Trophoblast cell (in vitro differentiated cells and primary cell): ENCODE measurements at regions not wholly inside any gene's neighbourhood (a gene's known extent, or its start where the extent isn't known, plus 50 kb on each side); places are given as distances from the start of the nearest gene placed in this dataset.
"Not testable (repeated sequence)": the region's sequence is repeated elsewhere in the genome, so short reads cannot be mapped to it uniquely, and the experiment has no call there.

Experiments
- DNase-seq, 2 donors: peaks; one replicate each; pipeline ENCODE4 v3.0.0-alpha.2; 2016
- H2AFZ ChIP-seq: 2 replicates; pipeline ENCODE4 v1.6.1; 2013; ENCODE audit warnings: low read length, moderate library complexity, mild to moderate bottlenecking; ENCODE audit not compliant: insufficient read depth, poor library complexity
- H2AK5ac ChIP-seq: 2 replicates; pipeline ENCODE4 v1.6.1; 2013; ENCODE audit warnings: mild to moderate bottlenecking, low read length
- H2BK120ac ChIP-seq: 2 replicates; pipeline ENCODE4 v1.6.1; 2013; ENCODE audit warnings: low read length, mild to moderate bottlenecking, moderate library complexity; ENCODE audit not compliant: insufficient read depth, poor library complexity
- H2BK12ac ChIP-seq: 2 replicates; pipeline ENCODE4 v1.6.1; 2013; ENCODE audit warnings: mild to moderate bottlenecking, low read length, moderate library complexity
- H2BK5ac ChIP-seq: 2 replicates; pipeline ENCODE4 v1.6.1; 2013; ENCODE audit warnings: low read length, low read depth, moderate library complexity, mild to moderate bottlenecking; ENCODE audit not compliant: poor library complexity
- H3K14ac ChIP-seq: 2 replicates; pipeline ENCODE4 v1.6.1; 2013; ENCODE audit warnings: mild to moderate bottlenecking, low read length
- H3K18ac ChIP-seq: 2 replicates; pipeline ENCODE4 v1.6.1; 2013; ENCODE audit warnings: mild to moderate bottlenecking, low read length
- H3K23ac ChIP-seq: 2 replicates; pipeline ENCODE4 v1.6.1; 2013; ENCODE audit warnings: low read length
- H3K27ac ChIP-seq: 2 replicates; pipeline ENCODE4 v1.5.1; 2013; ENCODE audit warnings: low read depth, mild to moderate bottlenecking, inconsistent platforms, low read length, moderate library complexity
- H3K27me3 ChIP-seq: 2 replicates; pipeline ENCODE4 v1.6.1; 2013; ENCODE audit warnings: inconsistent platforms, mild to moderate bottlenecking, low read length, moderate library complexity; ENCODE audit not compliant: insufficient read depth
- H3K36me3 ChIP-seq, 2 experiments: 1 replicate in 1 of 2; 2 replicates in 1 of 2; pipeline ENCODE4 v1.6.1; 2013; ENCODE audit warnings: low read length in 2 of 2, mild to moderate bottlenecking in 2 of 2, moderate library complexity in 1 of 2; ENCODE audit not compliant: insufficient read depth in 2 of 2, control insufficient read depth in 1 of 2
- H3K4ac ChIP-seq: 2 replicates; pipeline ENCODE4 v1.6.1; 2013; ENCODE audit warnings: low read depth, mild to moderate bottlenecking, low read length, moderate library complexity
- H3K4me1 ChIP-seq, 2 experiments: 1 replicate in 1 of 2; 2 replicates in 1 of 2; pipeline ENCODE4 v1.6.1; 2013; ENCODE audit warnings: low read length in 2 of 2, mild to moderate bottlenecking in 2 of 2, moderate library complexity in 1 of 2; ENCODE audit not compliant: insufficient read depth in 2 of 2, control insufficient read depth in 1 of 2
- H3K4me2 ChIP-seq: 2 replicates; pipeline ENCODE4 v1.6.1; 2013; ENCODE audit warnings: inconsistent platforms, mild to moderate bottlenecking, low read length, moderate library complexity
- H3K4me3 ChIP-seq: 2 replicates; pipeline ENCODE4 v1.5.1; 2013; ENCODE audit warnings: mild to moderate bottlenecking, low read depth, low read length, inconsistent platforms
- H3K79me1 ChIP-seq: one replicate; pipeline ENCODE4 v1.6.1; 2013; ENCODE audit warnings: low read length
- H3K79me2 ChIP-seq: 2 replicates; pipeline ENCODE4 v1.6.1; 2013; ENCODE audit warnings: low read length, mild to moderate bottlenecking; ENCODE audit not compliant: control insufficient read depth, insufficient read depth, poor library complexity
- H3K9ac ChIP-seq: 2 replicates; pipeline ENCODE4 v1.6.1; 2013; ENCODE audit warnings: mild to moderate bottlenecking, low read length
- H3K9me3 ChIP-seq: 2 replicates; pipeline ENCODE4 v1.6.1; 2013; ENCODE audit warnings: low read depth, mild to moderate bottlenecking, control low read depth, inconsistent platforms, low read length; ENCODE audit not compliant: insufficient read depth
- H4K12ac ChIP-seq: 2 replicates; pipeline ENCODE4 v1.6.1; 2013; ENCODE audit warnings: low read depth, mild to moderate bottlenecking, low read length, moderate library complexity
- H4K8ac ChIP-seq: 2 replicates; pipeline ENCODE4 v1.6.1; 2013; ENCODE audit warnings: low read depth, mild to moderate bottlenecking, low read length, moderate library complexity
- H4K91ac ChIP-seq: one replicate; pipeline ENCODE4 v1.6.1; 2013; ENCODE audit warnings: low read depth, mild to moderate bottlenecking, low read length, moderate library complexity
- WGBS: extraction: QIAGEN DNeasy Blood & Tissue Kit; methylation state at CpG from one replicate; pipeline ENCODE4 v1.1.7; 2013; ENCODE audit warnings: missing lambda C conversion rate; ENCODE audit not compliant: insufficient read length, insufficient coverage; ENCODE audit errors: extremely low coverage; 5-methylcytosine and 5-hydroxymethylcytosine counted together

DNA sequence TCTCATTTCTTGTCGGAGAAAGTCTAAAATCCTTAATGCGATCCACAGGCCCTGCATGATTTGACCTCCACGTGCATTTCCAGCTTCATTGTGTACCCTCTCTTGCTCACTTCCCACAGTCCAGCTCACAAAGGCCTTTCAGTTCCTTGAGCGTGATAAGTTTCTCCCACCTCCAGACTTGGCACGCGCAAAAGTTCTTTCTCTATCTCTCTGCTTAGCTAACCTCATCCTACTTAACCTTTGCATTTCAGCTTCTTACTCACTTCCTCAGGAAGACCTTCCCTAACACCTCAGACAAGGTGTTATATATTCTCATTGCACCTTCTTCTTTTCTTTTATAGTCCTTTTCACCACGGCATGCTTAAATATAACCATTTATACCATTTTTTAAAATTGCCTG lies 124.8 kb upstream of the XPO1 start:
- DNase-seq, result no peak
- Histone ChIP-seq H2BK120ac (no peak overlapping the region), H3K14ac (no peak overlapping the region), H2AK5ac (no peak overlapping the region), H2BK12ac (no peak overlapping the region), H4K8ac (no peak overlapping the region), H4K91ac (no peak overlapping the region), H3K79me1 (peaks cover 2% of the 10 kb centered on the region), H3K36me3 (no peaks in the 10 kb centered on the region), H3K4me2 (no peak overlapping the region), H3K9me3 (no peaks in the 10 kb centered on the region), H2BK5ac (no peak overlapping the region), H3K4ac (no peak overlapping the region), H3K79me2 (no peaks in the 10 kb centered on the region), H4K12ac (no peak overlapping the region), H3K4me1 (peaks cover 3 to 6% of the 10 kb centered on the region in 2 experiments), H3K9ac (no peak overlapping the region), H3K23ac (no peak overlapping the region), H3K18ac (no peak overlapping the region), H3K4me3 (no peak overlapping the region), H3K27me3 (no peaks in the 10 kb centered on the region), H3K27ac (no peak overlapping the region), H2AFZ (no peak overlapping the region)
- WGBS, result 100% methylated on average over 1 of the region's 7 CpGs

DNA sequence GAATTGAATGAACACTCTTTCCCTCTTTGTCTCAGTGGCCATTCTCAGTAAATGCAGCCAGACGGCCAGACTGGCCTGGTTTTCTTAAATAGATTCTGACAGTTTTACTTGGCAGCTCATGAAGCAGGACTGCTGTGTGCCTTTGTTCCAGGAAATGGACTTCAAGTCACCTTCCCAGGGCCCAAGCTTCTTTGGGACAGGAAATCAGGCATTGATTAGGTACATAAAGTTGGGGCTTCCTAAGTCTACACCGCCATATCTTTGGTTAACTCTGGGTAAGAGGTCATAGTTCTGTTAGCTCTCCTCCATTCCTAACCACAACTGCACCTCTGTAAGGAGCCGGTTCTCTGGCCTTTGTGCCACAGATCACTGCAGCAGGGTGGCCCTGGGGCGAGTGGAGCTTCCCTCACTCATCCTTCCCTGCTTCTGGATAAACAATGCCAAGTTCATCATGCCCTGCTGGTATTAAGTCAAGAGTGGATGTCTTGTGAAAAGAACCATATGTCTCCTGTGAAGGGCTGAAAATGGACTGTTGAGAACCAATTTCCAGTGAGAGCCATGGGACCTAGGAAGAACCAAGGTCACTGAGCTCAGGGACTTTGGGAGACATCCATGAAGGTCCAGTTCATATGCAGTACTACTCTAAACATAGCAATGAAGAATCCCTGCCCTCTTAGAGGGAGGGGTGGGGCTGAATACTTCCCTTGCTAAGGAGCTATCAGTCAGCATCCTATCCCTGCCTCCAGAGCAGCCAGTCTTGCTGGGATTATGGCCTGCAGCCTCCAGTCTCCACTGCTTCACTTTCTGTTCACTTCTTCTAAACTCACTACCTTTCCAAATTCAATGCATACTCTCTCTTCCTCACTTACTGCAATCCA lies 122.6 kb upstream of the XPO1 start:
- no peaks in the 10 kb centered on the region for H3K79me2 ChIP-seq
- no peak overlapping the region for H2BK5ac ChIP-seq
- no peak overlapping the region for H3K23ac ChIP-seq
- H3K79me1 ChIP-seq, result peaks cover 2% of the 10 kb centered on the region
- no peaks in the 10 kb centered on the region for H3K36me3 ChIP-seq
- H3K14ac ChIP-seq, result no peak overlapping the region
- no peak overlapping the region for H3K27ac ChIP-seq
- H3K9ac ChIP-seq, result no peak overlapping the region
- H2BK120ac ChIP-seq, result no peak overlapping the region
- no peak overlapping the region for H3K4me2 ChIP-seq
- no peak overlapping the region for H4K8ac ChIP-seq
- no peak overlapping the region for H3K4ac ChIP-seq
- DNase-seq, result no peak
- no peak overlapping the region for H3K4me3 ChIP-seq
- peaks cover 3 to 6% of the 10 kb centered on the region in 2 experiments for H3K4me1 ChIP-seq
- H3K27me3 ChIP-seq, result no peaks in the 10 kb centered on the region
- WGBS, result no CpG with 5 or more reads among the region's 4 CpGs
- H2BK12ac ChIP-seq, result no peak overlapping the region
- H2AFZ ChIP-seq, result no peak overlapping the region
- H4K12ac ChIP-seq, result no peak overlapping the region
- H3K9me3 ChIP-seq, result no peaks in the 10 kb centered on the region
- no peak overlapping the region for H3K18ac ChIP-seq
- peak overlapping the region; percentile 11 for H4K91ac ChIP-seq
- H2AK5ac ChIP-seq, result no peak overlapping the region

DNA sequence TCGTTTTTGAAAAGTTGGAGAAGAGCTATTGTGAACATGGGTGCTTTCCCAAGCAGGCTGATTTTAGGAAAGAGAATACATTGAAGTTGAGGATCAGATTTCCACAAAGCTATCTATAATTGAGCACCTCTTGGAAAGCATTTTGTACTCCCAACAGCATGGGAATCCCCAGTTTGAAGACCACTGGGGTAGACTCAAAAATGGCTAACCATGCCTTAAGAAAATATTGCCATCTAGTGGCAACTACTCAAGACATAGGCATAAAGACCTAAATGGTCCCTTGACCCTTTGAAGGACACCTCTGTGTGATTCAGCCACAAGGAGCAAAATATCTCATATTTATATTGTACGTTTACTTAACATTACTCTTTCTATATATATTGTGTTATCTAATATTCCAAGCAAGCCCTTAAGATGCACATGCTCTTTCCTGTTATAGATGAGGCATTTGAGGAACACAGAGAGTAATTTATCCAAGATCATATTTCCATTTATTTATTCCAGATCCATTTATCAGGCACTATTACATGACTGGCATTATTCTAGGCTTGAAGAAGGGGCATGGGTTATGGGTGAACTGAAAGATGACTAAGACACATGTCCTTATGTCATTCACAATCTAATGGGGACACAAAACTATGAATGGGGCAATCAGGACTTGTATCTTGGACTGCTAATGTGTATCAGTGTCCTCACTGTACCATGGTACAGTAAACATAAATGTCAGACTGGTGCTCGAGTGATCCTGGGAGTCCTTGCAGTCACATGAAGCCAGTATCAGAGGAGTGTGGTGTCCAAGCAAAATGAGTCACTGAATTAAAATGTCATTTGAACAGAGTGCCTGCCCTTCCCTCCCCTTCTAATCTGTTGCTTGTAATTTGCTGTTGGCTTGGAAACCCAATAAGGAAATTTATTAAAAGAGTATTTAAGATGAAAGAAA lies 121.0 kb upstream of the XPO1 start:
- no peak overlapping the region for H3K14ac ChIP-seq
- no peak overlapping the region for H3K23ac ChIP-seq
- no peak overlapping the region for H2BK120ac ChIP-seq
- peaks cover 3 to 6% of the 10 kb centered on the region in 2 experiments for H3K4me1 ChIP-seq
- H2AFZ ChIP-seq, result no peak overlapping the region
- no peak overlapping the region for H3K4me2 ChIP-seq
- no peak overlapping the region for H2BK12ac ChIP-seq
- H4K8ac ChIP-seq, result no peak overlapping the region
- no CpG with 5 or more reads among the region's 3 CpGs for WGBS
- no peaks in the 10 kb centered on the region for H3K9me3 ChIP-seq
- H3K27me3 ChIP-seq, result no peaks in the 10 kb centered on the region
- H3K9ac ChIP-seq, result no peak overlapping the region
- H3K18ac ChIP-seq, result no peak overlapping the region
- peaks cover 2% of the 10 kb centered on the region for H3K79me1 ChIP-seq
- H3K36me3 ChIP-seq, result no peaks in the 10 kb centered on the region
- no peaks in the 10 kb centered on the region for H3K79me2 ChIP-seq
- no peak overlapping the region for H4K91ac ChIP-seq
- no peak overlapping the region for H2BK5ac ChIP-seq
- DNase-seq, result peak; percentile 12 to 77
- H2AK5ac ChIP-seq, result no peak overlapping the region
- no peak overlapping the region for H3K4ac ChIP-seq
- H3K27ac ChIP-seq, result no peak overlapping the region
- H4K12ac ChIP-seq, result no peak overlapping the region
- no peak overlapping the region for H3K4me3 ChIP-seq

DNA sequence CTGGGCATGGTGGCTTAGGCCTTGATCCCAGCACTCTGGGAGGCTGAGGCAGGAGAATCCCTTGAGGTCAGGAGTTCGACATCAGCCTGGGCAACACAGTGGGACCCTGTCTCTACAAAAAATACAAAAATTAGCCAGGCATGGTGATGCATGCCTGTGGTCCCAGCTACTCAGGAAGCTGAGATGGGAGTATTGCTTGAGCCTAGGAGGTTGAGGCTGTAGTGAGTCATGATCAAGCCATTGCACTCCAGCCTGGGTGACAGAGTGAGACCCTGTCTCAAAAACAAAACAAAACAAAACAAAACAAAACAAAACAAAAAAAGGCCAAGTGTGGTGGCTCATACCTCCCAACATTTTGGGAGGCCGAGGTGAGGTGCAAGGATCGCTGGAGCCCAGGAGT lies 111.8 kb upstream of the XPO1 start:
- not testable (repeated sequence) for H3K4me1 ChIP-seq, H3K4me2 ChIP-seq, H2AFZ ChIP-seq, H3K18ac ChIP-seq, H3K36me3 ChIP-seq, H3K79me2 ChIP-seq, H2BK5ac ChIP-seq, H3K9me3 ChIP-seq, DNase-seq, H3K4me3 ChIP-seq, H4K91ac ChIP-seq, H4K8ac ChIP-seq, H2BK120ac ChIP-seq, H3K9ac ChIP-seq, H3K27ac ChIP-seq, H2AK5ac ChIP-seq, H4K12ac ChIP-seq, H2BK12ac ChIP-seq, H3K23ac ChIP-seq, H3K4ac ChIP-seq, H3K79me1 ChIP-seq, H3K14ac ChIP-seq, H3K27me3 ChIP-seq
- WGBS, result no CpG with 5 or more reads among the region's 3 CpGs
